HFFc6 (cell line): ENCODE measurements at regions not wholly inside any gene's neighbourhood (a gene's known extent, or its start where the extent isn't known, plus 50 kb on each side); places are given as distances from the start of the nearest gene placed in this dataset.

Experiments used
- DNase-seq: peaks from one replicate; pipeline ENCODE4 v3.0.0-alpha.2; 2018
- H3K27ac Mint-ChIP-seq: 2 replicates; pipeline ENCODE4 v1.8.0; 2020; ENCODE audit warnings: mild to moderate bottlenecking, mixed read lengths
- H3K27me3 Mint-ChIP-seq: 2 replicates; pipeline ENCODE4 v1.8.0; 2021; ENCODE audit warnings: mild to moderate bottlenecking, moderate library complexity, mixed read lengths; ENCODE audit not compliant: insufficient read depth
- H3K36me3 Mint-ChIP-seq: 2 replicates; pipeline ENCODE4 v1.8.0; 2021; ENCODE audit warnings: low read depth, mixed read lengths
- H3K4me1 Mint-ChIP-seq: 2 replicates; pipeline ENCODE4 v1.8.0; 2020; ENCODE audit warnings: low read depth, mixed read lengths
- H3K4me3 Mint-ChIP-seq: 2 replicates; pipeline ENCODE4 v1.8.0; 2020; ENCODE audit warnings: mild to moderate bottlenecking, moderate library complexity, mixed read lengths
- H3K9me3 Mint-ChIP-seq: 2 replicates; pipeline ENCODE4 v1.8.0; 2020; ENCODE audit warnings: mild to moderate bottlenecking, mixed read lengths
- CTCF ChIP-seq: fragments of 200-600 bp; sonication (generic); IDR thresholded peaks from 2 replicates; pipeline ENCODE4 v1.5.0; 2021; ENCODE audit warnings: antibody characterized with exemption, mild to moderate bottlenecking

- Mint-ChIP-seq H3K27me3 (no peaks in the 10 kb centered on the region), H3K4me1 (no peaks in the 10 kb centered on the region), H3K4me3 (no peak overlapping the region), H3K9me3 (peaks cover 36% of the 10 kb centered on the region), H3K27ac (no peak overlapping the region), H3K36me3 (no peaks in the 10 kb centered on the region)
- no peak for DNase-seq
- no peak for TF ChIP-seq CTCF
Measured at GRCh38 chr13:80584785-80585184, 243.9 kb upstream of the SPRY2 start.

- DNase-seq, result no peak
- H3K27ac Mint-ChIP-seq, result no peak overlapping the region
- no peak for TF ChIP-seq CTCF
- no peaks in the 10 kb centered on the region for H3K36me3 Mint-ChIP-seq
- H3K4me3 Mint-ChIP-seq, result no peak overlapping the region
- no peaks in the 10 kb centered on the region for H3K4me1 Mint-ChIP-seq
- H3K27me3 Mint-ChIP-seq, result no peaks in the 10 kb centered on the region
- H3K9me3 Mint-ChIP-seq, result peaks cover 32% of the 10 kb centered on the region
Measured at GRCh38 chr13:80584306-80584705, 243.4 kb upstream of the SPRY2 start.

GRCh38 chr13:80577926-80578670, 237.2 kb upstream of the SPRY2 start:
- no peak overlapping the region for H3K27ac Mint-ChIP-seq
- TF ChIP-seq CTCF, result no peak
- H3K9me3 Mint-ChIP-seq, result peaks cover 22% of the 10 kb centered on the region
- H3K4me3 Mint-ChIP-seq, result no peak overlapping the region
- H3K27me3 Mint-ChIP-seq, result no peaks in the 10 kb centered on the region; the same call in 1 of the 2 replicates
- no peak for DNase-seq
- no peaks in the 10 kb centered on the region for H3K4me1 Mint-ChIP-seq
- H3K36me3 Mint-ChIP-seq, result no peaks in the 10 kb centered on the region

- peaks cover 22% of the 10 kb centered on the region for H3K9me3 Mint-ChIP-seq
- DNase-seq, result no peak
- no peak for TF ChIP-seq CTCF
- H3K4me1 Mint-ChIP-seq, result no peaks in the 10 kb centered on the region
- no peaks in the 10 kb centered on the region for H3K36me3 Mint-ChIP-seq
- H3K27me3 Mint-ChIP-seq, result no peaks in the 10 kb centered on the region; the same call in 1 of the 2 replicates
- H3K4me3 Mint-ChIP-seq, result no peak overlapping the region
- H3K27ac Mint-ChIP-seq, result no peak overlapping the region
Measured at GRCh38 chr13:80577285-80577684, 236.4 kb upstream of the SPRY2 start.

- DNase-seq, result no peak
- H3K4me3 Mint-ChIP-seq, result no peak overlapping the region
- TF ChIP-seq CTCF, result no peak
- no peaks in the 10 kb centered on the region for H3K36me3 Mint-ChIP-seq
- H3K9me3 Mint-ChIP-seq, result peaks cover 35% of the 10 kb centered on the region
- no peak overlapping the region for H3K27ac Mint-ChIP-seq
- no peaks in the 10 kb centered on the region for H3K4me1 Mint-ChIP-seq
- H3K27me3 Mint-ChIP-seq, result no peaks in the 10 kb centered on the region; the same call in 1 of the 2 replicates
Measured at GRCh38 chr13:80574113-80574850, 233.4 kb upstream of the SPRY2 start.
